ENCODE measurements at regions not wholly inside any gene's neighbourhood (a gene's known extent, or its start where the extent isn't known, plus 50 kb on each side); places are given as distances from the start of the nearest gene placed in this dataset.
"Not testable (repeated sequence)": the region's sequence is repeated elsewhere in the genome, so short reads cannot be mapped to it uniquely, and the experiment has no call there.

DNA sequence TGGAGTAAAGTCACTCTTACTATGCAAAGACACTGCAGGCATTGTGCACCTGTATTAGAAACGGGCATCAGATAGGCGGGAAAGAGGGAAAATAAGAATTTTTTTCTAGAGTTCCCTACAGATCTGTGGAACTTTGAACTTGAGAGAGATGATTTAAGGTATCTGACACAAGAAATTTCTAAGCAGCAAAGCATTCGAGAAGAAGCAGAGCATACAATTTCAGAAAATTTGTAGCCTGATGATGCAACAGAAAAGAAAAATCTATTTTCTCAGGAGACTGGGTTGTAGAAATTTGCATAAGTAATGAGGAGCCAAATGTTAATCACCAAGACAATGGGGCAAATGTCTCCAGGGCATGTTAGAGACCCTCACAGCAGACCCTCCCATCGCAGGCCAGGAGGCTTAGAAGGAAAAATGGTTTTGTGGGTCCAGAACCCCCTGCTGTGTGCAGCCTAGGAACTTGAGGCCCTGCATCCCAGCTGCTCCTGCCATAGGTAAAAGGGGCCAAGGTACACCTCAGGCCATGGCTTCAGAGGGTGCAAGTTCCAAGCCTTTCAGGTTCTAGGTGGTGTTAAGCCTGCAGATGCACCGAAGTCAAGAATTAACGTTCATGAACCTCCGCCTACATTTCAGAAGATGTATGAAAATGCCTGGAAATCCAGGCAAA is 163.5 kb upstream of the GTF2H2 start:
- H3K9me3 Mint-ChIP-seq; H3K27me3 Mint-ChIP-seq; H3K36me3 ChIP-seq (ENCODE audit: control insufficient read depth in 2 of 2, extremely low read depth in 1 of 2, insufficient read depth in 1 of 2, low read length in 1 of 2); H3K27ac Mint-ChIP-seq; H3K27me3 ChIP-seq (replicated peaks in 1 of 2; ENCODE audit: control insufficient read depth in 2 of 2, extremely low read depth in 1 of 2, insufficient read depth in 2 of 2, low read length in 1 of 2); ATAC-seq (replicated peaks in 1 of 4); H3K9me3 ChIP-seq; H3K27ac ChIP-seq (ENCODE audit: low read length); H3K4me1 Mint-ChIP-seq; H3K4me3 Mint-ChIP-seq; POLR2A ChIA-PET; H3K36me3 Mint-ChIP-seq; H3K4me3 ChIP-seq (ENCODE audit: control insufficient read depth in 1 of 2, extremely low read depth in 1 of 2, low read length in 1 of 2); H3K4me1 ChIP-seq (ENCODE audit: control insufficient read depth in 1 of 2, extremely low read depth in 1 of 2, insufficient read depth in 2 of 2, low read length in 2 of 2); CTCF ChIA-PET: not testable (repeated sequence)
- peak in 2 of 35 experiments; percentile 0 to 15 for DNase-seq
- WGBS (ENCODE audit: insufficient coverage): 95% methylated on average over 2 of the region's 7 CpGs
